ENCODE measurements at regions not wholly inside any gene's neighbourhood (a gene's known extent, or its start where the extent isn't known, plus 50 kb on each side); places are given as distances from the start of the nearest gene placed in this dataset.

- TF ChIP-seq POLR2A (IDR thresholded peaks at IDR 0.05; ENCODE audit: low read depth, low read length) = no peak
- no peak for TF ChIP-seq CTCF (IDR thresholded peaks at IDR 0.05 in 2 of 3, conservative IDR thresholded peaks at IDR 0.05 in 1 of 3; ENCODE audit: control insufficient read depth in 2 of 3, extremely low read depth in 1 of 3, insufficient read depth in 1 of 3, low read depth in 3 of 3, low read length in 3 of 3)
- no peak for TF ChIP-seq SREBF1 (IDR thresholded peaks at IDR 0.05; ENCODE audit: low read length)
- TF ChIP-seq EZH2 (IDR thresholded peaks at IDR 0.05; ENCODE audit: borderline replicate concordance, control insufficient read depth, low read depth, low read length) = no peak
- no peak for TF ChIP-seq TAF1 (IDR thresholded peaks at IDR 0.05; ENCODE audit: borderline replicate concordance, low read depth, low read length)
- TF ChIP-seq EGR1 (IDR thresholded peaks at IDR 0.05; ENCODE audit: borderline replicate concordance in 1 of 2, low read depth in 2 of 2, low read length in 2 of 2) = no peak
- no peak for TF ChIP-seq BRCA1 (IDR thresholded peaks at IDR 0.05; ENCODE audit: low read depth, low read length)
- TF ChIP-seq ATF3 (IDR thresholded peaks at IDR 0.05; ENCODE audit: borderline replicate concordance, extremely low read depth, low read depth, low read length) = no peak
- TF ChIP-seq ATF7 (IDR thresholded peaks at IDR 0.05; ENCODE audit: low read depth) = no peak
- TF ChIP-seq ATF2 (IDR thresholded peaks at IDR 0.05; ENCODE audit: low read length) = no peak
- TF ChIP-seq CHD1 (IDR thresholded peaks at IDR 0.05; ENCODE audit: low read depth, low read length) = no peak
- TF ChIP-seq MTA2 (IDR thresholded peaks at IDR 0.05; ENCODE audit: low read depth) = no peak
- TF ChIP-seq NFYB (IDR thresholded peaks at IDR 0.05; ENCODE audit: insufficient read depth, low read depth, low read length) = no peak
Measured at GRCh38 chr6:48525849-48526248, 414.9 kb upstream of the PTCHD4 start.

Data from GM12878 (cell line).